ENCODE measurements at regions not wholly inside any gene's neighbourhood (a gene's known extent, or its start where the extent isn't known, plus 50 kb on each side); places are given as distances from the start of the nearest gene placed in this dataset.

DNA sequence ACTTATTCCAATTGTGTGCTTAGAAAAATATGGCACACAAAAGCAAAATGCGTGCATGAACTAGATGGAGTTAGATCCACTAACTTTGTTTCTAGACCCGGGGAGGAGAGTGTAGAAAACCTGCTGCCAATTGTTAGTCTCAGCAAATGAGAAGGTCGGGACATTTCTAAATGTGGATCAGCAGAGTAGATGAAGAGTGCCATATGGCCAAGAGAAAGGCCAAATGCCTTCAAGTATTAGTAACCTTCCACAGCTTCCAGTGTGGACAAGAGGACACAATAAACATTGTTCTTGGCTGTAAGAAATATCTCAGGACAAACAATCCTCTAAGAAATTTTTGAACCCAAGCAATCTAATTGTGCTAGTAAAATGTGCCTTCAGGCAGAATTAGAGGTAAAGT, 690.3 kb downstream of the REEP3 start:
- DNase-seq = no peak
- Histone ChIP-seq H3K27me3 (no peaks in the 10 kb centered on the region), H3K4me1 (ENCODE audit: insufficient read depth) (no peaks in the 10 kb centered on the region), H3K27ac (no peak overlapping the region), H3K4me3 (no peak overlapping the region), H3K9me3 (no peaks in the 10 kb centered on the region), H3K36me3 (no peaks in the 10 kb centered on the region)
- WGBS, 3 donors = 30 to 38% (median 36%) methylated on average over 3 of the region's 3 CpGs
- TF ChIP-seq, protein P1, sequence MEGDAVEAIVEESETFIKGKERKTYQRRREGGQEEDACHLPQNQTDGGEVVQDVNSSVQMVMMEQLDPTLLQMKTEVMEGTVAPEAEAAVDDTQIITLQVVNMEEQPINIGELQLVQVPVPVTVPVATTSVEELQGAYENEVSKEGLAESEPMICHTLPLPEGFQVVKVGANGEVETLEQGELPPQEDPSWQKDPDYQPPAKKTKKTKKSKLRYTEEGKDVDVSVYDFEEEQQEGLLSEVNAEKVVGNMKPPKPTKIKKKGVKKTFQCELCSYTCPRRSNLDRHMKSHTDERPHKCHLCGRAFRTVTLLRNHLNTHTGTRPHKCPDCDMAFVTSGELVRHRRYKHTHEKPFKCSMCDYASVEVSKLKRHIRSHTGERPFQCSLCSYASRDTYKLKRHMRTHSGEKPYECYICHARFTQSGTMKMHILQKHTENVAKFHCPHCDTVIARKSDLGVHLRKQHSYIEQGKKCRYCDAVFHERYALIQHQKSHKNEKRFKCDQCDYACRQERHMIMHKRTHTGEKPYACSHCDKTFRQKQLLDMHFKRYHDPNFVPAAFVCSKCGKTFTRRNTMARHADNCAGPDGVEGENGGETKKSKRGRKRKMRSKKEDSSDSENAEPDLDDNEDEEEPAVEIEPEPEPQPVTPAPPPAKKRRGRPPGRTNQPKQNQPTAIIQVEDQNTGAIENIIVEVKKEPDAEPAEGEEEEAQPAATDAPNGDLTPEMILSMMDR (IDR thresholded peaks at IDR 0.05) = no peak
- no peak for TF ChIP-seq EP300 (IDR thresholded peaks at IDR 0.05)
- TF ChIP-seq POLR2A (IDR thresholded peaks at IDR 0.05) = no peak
- intact Hi-C loops (cut with DNase I) = no loop called here

GRCh38 chr10:64215088-64215487, 693.9 kb downstream of the REEP3 start:
- Histone ChIP-seq H3K9me3 (no peaks in the 10 kb centered on the region), H3K27ac (no peak overlapping the region), H3K36me3 (no peaks in the 10 kb centered on the region), H3K4me1 (ENCODE audit: insufficient read depth) (no peaks in the 10 kb centered on the region), H3K27me3 (no peaks in the 10 kb centered on the region), H3K4me3 (no peak overlapping the region)
- no peak for DNase-seq
- intact Hi-C loops (cut with DNase I) = no loop called here
- no peak for TF ChIP-seq POLR2A (IDR thresholded peaks at IDR 0.05)
- TF ChIP-seq, protein P1 (IDR thresholded peaks at IDR 0.05) = no peak
- TF ChIP-seq EP300 (IDR thresholded peaks at IDR 0.05) = no peak
- 20 to 38% (median 35%) methylated on average over 1 of the region's 1 CpG for WGBS, 3 donors

DNA sequence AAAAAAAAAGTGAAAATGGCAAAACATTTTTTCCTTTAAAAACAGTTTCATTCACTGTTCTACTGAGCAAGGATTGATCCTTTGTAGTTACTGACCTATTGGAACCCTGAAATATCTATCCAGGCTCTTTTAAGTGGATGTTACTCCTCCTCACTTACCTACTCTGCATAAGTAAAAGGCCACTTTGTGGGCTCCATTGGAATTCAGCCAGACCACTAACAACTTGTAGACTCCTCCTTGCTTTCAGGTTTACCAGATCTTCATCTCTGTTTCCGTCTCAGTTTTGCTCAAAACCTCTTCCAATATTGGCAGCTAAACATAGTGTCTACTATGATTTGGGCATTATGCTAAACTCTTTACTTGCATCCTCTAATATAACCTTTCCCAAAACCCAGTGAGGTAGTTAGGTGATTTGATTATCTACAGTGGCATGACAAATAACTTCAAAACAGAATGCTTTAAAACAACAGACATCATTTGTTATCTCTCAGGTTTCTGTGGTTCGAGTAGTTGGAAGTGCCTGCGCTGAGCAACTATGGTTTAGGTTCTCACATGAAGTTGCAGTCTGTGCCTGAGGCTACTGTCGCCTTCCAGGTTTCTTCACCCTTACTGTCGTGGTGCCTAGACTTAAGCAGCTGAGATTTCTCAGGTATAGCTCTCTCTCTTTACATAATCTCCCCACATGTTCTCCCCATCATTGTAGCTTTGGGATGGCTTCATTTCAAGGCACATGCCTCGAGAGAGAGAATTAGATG, 698.2 kb downstream of the REEP3 start:
- no peaks in the 10 kb centered on the region for H3K36me3 ChIP-seq
- H3K27ac ChIP-seq = no peak overlapping the region
- TF ChIP-seq EP300 (IDR thresholded peaks at IDR 0.05) = no peak
- no peak for TF ChIP-seq POLR2A (IDR thresholded peaks at IDR 0.05)
- TF ChIP-seq, protein P1 (IDR thresholded peaks at IDR 0.05) = no peak
- no peak overlapping the region for H3K4me3 ChIP-seq
- H3K27me3 ChIP-seq = no peaks in the 10 kb centered on the region
- no peaks in the 10 kb centered on the region for H3K4me1 ChIP-seq (ENCODE audit: insufficient read depth)
- 51 to 56% (median 55%) methylated on average over 6 of the region's 6 CpGs for WGBS, 3 donors
- intact Hi-C loops (cut with DNase I) = no loop called here
- no peak for DNase-seq
- no peaks in the 10 kb centered on the region for H3K9me3 ChIP-seq

- H3K36me3 ChIP-seq = no peaks in the 10 kb centered on the region
- no peaks in the 10 kb centered on the region for H3K4me1 ChIP-seq (ENCODE audit: insufficient read depth)
- no peak overlapping the region for H3K27ac ChIP-seq
- intact Hi-C loops (cut with DNase I) = no loop called here
- no peak overlapping the region for H3K4me3 ChIP-seq
- TF ChIP-seq POLR2A (IDR thresholded peaks at IDR 0.05) = no peak
- TF ChIP-seq EP300 (IDR thresholded peaks at IDR 0.05) = no peak
- TF ChIP-seq, protein P1 (IDR thresholded peaks at IDR 0.05) = no peak
- DNase-seq = no peak
- H3K9me3 ChIP-seq = no peaks in the 10 kb centered on the region
- no peaks in the 10 kb centered on the region for H3K27me3 ChIP-seq
Measured at GRCh38 chr10:64234489-64234888, 713.3 kb downstream of the REEP3 start.
